ENCODE measurements at regions not wholly inside any gene's neighbourhood (a gene's known extent, or its start where the extent isn't known, plus 50 kb on each side); places are given as distances from the start of the nearest gene placed in this dataset.

DNA sequence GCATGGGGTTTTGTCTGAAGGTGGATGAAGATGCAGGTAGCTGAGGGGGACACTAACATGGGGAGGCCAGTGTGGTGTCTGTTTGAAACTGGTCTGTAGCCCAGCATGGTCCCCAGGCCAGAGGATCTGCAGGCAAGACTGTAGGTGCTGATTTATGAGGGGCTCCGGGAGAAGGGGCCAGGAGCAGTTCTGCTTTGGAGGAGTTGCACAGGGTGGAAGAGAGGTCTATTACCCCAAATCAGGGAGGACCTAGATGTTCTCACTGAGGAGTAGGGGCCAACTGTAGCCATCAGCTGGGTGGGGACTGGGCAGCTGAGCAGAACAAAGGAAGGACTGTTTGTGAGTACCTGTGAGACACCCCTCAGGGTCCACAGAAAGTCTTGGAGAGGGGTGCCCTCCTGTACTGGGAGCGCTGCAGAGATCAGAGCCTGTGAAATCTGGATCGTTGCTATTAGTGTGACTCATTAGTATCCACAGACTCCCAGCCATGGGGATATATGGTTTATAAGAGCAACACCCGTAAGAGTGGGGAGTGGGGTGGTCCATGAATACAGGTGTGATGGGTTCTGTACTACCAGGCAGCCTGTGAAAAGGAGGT lies 64.3 kb upstream of the IRF2BP2 start:
- ATAC-seq (peak; percentile 10), DNase-seq (no peak)

DNA sequence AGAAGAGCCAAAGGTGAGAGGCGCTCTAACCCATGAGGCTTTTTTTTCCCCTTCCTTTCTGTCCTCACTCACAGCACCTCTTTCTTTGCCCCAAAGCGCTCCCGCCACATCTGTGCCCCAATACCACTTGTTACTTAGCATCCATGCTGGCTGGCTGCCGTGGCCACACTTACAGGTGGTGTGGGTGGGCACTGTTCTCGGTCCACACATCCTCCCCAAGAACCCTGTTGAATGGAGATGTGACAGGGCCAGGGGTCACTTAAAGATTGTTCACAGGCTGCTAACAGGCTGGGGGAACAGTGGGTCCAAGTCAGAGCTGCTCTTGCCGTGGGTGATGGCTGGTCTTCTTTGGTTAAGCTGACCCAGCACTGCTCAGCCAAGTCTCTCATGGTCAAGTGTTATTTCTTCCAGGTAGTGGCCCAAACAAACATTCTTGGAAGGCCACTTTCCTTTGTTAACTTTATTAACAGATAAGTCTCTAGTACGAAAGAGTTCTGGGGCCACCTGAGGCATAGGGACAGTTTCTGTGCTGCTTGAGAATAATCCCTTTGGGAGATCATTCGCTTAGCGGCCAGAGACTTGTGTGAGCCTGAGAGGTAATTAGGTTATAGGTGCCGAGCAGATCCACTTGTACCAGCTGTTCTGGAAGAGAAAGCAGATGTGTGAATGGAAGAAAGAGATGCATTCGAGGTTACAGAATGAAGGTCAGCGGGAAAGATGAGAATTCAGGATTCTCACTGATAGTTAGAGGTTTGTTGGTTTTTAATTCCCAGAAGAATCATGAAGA lies 62.6 kb upstream of the IRF2BP2 start:
- DNase-seq (no peak), ATAC-seq (no peak)

DNA sequence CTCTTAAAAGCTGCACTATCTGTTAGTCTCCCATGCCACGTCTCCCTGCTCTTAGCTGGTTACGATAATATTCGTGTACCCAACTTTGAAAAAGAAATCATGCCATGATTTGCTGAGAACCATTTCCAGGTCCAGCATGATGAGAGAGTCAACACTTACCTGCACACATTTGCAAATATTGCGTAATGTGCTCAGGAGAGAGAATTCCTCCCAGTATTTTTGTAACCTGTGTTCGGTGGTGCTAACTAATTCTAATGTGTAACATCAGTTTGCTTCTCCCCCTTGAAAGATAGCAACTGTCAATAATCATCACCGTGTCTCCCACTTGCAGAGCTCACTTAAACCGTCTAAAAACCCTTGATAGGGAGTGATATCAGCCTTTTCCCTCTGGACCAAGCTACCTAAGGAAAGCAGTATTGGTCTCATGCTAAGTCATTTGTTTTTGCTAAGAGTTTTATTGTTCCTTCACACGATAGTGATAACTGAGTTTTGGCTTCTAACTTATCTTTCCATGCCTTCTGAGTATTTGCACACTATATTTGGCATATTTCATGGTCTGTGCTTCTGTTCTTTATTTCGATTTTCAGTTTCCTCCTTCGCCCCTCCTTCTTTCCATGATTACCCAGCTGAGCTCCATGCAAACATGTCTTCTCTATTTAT lies 61.1 kb upstream of the IRF2BP2 start:
- DNase-seq (no peak), ATAC-seq (no peak)

DNA sequence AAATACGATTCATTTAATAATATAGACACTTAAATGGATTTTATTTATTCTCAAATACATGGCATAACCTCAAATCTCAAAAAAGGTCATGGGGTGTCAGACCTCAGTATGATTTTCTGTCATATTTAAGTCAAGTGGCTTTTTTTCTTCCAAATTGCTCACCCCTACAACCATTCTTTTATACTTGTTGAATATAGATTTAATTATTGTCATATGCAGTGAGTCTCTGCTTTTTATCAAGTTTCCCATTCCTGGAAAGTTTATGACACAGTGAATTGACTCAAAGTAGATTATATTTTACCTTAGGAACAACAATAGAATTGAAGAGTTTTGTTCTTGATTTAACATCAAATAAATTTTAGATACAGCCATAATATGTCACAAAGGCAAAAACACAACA lies 59.5 kb upstream of the IRF2BP2 start:
- no peak for ATAC-seq
- no peak for DNase-seq

DNA sequence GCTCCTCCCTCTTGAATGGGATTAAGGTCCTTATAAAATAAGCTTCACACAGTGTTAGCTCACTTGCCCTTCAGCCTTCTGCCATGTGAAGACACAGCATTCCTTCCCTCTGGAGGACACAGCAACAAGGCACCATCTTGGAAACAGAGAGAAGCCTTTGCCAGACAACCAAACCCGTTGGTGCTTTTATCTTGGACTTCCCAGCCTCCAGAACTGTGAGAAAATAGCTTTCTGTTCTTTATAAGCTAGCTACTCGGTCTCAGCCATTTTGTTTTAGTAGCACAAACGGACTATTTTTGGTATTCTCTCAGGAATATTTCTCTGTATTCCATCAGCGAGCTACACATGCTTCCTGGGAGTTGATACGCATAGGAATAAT lies 58.6 kb upstream of the IRF2BP2 start:
- ATAC-seq (no peak), DNase-seq (no peak)

DNA sequence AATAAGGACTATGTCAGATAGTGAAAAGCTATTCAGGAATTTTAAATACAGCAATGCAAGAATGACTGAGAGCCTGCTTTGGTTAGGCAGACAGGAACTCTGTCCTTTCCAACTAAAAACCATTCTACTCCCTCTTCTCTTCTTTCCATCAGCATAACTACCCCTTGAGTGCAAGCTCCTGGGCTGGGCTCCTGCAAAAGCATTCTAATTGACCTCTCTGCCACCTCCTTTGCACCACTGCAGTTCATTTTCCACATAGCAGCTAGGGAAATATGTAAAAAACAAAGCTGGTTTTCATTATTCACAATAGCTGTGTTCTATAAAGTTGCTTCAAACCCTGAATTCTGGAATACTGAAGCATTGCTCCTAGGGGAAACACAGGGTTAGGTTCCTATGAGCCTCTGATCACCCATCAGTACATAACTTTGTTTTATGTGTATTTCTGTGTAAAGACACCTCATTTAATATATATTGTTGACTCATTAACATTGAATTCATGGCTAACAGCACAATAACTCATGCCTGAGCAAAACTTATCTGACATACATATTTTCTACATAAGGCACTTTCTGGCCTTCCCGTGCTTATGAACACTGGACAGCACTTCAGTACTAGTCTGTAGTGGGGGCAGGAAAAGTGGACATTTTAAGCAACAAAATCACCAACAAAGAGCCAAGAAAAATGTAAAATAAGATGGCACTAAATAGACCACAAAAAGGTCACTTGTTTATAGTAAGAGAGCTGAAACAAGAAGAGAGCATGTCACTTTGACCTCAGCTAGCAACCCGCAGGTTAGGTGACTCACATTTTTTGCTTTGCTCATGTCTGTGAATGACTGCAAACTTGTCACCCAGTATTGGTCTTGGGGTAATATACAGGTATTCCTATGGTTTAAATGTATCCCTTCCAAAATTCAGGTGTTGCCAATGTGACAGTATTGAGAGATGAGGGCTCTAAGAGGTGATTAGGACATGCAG lies 57.9 kb upstream of the IRF2BP2 start:
- peak; percentile 79 for ATAC-seq
- no peak for DNase-seq

DNA sequence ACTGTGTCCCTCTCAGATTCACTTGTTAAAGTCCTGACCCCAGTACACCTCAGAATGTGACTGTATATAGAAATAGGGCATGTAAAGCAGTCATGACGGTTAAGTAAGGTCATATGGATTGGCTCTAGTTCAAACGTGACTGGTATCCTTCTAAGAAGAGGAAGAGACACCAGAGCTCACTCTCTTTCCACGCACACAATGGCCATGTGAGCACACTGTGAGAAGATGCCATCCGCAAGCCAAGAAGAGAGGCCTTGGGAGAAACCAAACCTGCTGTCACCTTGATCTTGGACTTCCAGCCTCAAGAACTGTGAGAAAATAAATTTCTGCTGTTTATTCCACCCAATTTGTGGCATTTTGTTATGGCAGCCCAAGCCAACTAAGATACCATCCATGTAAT lies 56.8 kb upstream of the IRF2BP2 start:
- DNase-seq: no peak

DNA sequence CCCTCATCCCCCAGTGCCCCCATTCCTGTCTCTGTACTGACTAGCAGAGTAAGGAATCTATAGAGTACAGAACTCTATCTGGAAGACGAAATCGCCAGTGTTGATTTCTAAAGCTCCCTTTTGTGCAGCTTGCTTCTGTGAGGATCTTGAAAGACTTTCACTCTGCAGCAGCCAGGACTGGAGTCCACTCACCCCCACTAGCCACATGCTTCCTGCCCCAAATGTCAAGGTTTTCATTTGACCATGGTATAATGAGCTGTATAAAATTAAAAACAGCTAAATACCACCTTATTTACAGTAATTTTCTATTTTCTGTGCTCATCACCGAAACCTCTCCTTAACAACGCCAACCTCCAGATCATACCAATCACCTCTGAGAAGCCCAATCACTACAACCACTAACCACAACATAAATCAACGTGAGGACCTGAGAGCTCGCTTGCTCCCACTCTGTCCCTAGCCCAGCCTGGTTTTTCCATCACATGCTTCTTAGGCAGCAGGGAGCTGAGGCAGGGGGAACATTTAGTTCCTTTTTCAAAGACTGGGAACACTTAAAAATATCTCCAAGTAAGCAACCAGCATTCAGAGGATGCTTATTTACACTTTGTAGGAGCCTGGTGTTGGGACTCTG lies 56.1 kb upstream of the IRF2BP2 start:
- no peak for ATAC-seq

More for the DNA sequence above, 56.8 kb upstream of the IRF2BP2 start:
- no peak for ATAC-seq

DNA sequence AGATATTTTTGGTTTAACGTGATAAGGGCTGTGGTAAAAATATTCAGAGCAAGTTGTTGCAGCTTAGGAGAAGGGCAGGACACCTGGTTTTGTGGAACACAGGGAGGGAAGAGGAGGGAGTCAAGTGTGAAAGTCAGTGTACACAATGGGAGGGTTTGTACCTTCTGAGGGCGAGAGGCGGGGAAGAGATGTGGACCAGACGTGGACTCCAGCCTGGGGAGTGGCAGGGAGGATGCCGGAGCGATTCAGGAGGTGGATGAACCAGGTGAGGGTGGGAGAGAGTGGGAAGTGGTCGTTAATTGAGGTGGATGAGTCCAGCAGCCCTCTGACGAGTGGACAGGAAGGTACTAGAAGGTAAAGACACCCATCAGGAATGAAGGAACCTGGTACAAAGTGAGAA lies 52.2 kb upstream of the IRF2BP2 start:
- ATAC-seq: no peak
- no peak for DNase-seq

More for the DNA sequence above, 56.1 kb upstream of the IRF2BP2 start:
- DNase-seq: no peak

DNA sequence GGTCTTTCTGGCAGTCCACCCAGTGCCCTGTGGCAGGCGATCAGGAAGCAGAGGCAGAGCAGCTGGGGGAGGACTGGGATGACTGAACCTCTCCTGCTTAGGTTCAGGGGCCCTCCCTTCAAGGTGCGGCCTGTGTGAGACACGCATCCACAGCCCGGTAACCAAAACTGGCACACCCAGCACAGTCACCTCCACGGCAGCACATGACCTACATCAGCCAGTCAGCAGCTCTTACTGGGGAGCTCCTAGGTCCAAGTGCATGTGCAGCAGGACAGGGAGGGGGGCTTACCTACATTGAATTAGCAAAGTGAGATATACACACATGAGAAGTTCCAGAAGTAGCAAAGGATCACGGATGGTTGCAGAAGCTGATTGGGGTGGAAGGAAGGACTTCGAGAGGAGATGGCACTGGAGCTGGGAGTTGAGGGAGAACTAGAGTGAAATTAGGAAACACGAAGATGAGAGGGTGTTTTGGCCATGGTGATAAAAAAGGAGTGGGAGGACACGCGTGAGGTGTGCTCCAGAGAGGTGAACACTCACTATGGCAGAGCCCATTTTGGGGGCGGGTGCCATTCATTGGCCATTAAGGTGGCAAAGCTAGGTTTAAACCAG lies 51.4 kb upstream of the IRF2BP2 start:
- DNase-seq: no peak
- no peak for ATAC-seq

DNA sequence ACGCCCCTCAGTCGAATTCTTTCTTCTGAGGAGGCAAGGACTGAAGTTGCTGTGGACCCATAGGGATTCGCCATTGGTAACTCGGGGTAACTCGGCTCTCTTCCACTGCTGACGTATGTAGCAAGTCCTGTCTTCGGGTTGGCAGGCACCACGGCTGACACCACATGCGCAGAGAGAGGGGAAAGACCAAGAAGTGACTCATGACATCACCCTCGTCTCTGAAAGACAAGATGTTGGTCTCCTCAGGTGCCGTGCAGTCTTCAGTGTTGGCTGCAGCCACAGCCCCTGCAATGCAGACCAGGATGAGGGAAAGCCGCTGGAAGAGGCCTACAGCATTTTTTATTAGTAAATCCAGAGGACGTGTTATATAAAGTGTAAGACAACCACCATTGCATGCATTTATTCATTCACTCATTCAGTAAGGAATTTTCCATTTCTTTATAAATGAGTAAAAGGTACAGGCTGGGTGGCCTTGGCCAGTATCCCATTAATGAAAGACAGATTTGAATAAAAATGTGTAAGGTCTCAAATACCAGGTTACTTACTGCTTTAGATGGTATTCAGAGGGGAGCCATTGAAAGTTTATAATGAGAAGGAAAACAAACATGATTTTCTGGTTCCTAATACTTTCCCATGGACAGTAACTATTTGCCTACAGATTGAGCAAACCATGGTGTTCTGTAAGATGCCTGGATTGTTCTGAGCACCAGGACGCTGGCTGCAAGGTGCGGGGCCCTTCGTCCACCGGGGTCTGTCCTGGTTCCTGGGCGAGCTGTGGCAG lies 50.7 kb upstream of the IRF2BP2 start:
- DNase-seq: no peak
- no peak for ATAC-seq
